ENCODE measurements at regions not wholly inside any gene's neighbourhood (a gene's known extent, or its start where the extent isn't known, plus 50 kb on each side); places are given as distances from the start of the nearest gene placed in this dataset.

GRCh38 chr5:109532773-109533364, 123.1 kb upstream of the PJA2 start:
- no peak for DNase-seq (ENCODE audit: low read depth in 2 of 2)

DNA sequence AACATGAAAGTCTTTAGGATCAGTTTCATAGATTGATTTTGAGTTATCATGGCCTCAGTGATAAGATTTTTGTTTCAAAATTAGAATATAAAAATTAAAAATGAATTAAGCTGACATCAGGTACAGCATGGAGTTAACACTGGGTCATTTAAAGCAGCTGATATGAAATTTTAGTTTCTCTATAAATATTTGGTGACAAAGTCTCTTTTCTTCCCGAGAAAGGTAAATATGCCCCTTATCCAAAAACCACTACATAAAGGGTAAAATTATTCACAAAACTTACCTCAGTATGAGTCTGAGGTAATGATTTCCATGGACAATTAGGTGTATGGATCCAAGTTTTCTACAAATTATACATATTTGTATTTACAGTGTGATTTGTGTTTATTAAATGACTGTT, 121.5 kb upstream of the PJA2 start:
- no peak for DNase-seq (ENCODE audit: low read depth in 2 of 2)

GRCh38 chr5:109529987-109530386, 120.2 kb upstream of the PJA2 start:
- DNase-seq (ENCODE audit: low read depth in 2 of 2), result no peak

DNA sequence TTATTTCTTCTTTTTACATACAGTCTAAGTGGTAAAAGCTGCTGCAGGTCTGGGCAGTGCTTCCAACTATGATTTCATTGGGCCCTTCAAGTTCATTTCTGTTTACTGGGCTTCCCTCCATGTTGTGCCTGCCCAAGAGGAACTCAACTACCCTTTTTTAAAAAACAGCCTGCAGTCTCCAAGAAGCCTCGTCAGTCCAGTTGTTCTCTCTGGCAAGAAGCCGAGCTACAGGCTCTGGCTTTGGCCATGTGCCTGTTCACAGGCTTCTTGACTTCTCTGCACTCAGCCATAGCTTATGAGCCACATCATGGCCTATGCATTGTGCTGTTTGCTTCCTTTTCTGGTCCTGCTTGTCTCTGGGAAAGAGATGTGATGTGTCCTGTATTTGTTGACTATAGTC, 119.7 kb upstream of the PJA2 start:
- no peak for DNase-seq (ENCODE audit: low read depth in 2 of 2)

DNA sequence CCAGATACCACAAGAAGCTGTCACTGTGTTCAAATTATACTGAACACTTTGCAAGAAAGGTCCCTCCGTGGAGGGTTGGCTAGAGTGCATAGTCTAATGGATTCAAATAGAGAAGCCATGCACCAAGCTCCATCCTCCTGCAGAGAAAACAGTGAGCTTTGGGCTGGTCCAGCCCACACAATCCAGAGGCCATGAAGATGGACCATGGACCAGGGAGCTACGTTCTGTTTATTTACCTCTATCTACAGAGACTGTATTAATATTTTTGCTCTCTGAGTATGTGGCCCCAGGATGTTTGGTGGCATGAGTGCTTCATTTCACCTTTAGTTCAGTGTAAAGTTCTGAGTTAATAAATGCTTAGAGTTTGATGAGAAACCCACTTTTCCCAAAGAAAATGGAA, 114.8 kb upstream of the PJA2 start:
- DNase-seq (ENCODE audit: low read depth in 2 of 2), result no peak

DNA sequence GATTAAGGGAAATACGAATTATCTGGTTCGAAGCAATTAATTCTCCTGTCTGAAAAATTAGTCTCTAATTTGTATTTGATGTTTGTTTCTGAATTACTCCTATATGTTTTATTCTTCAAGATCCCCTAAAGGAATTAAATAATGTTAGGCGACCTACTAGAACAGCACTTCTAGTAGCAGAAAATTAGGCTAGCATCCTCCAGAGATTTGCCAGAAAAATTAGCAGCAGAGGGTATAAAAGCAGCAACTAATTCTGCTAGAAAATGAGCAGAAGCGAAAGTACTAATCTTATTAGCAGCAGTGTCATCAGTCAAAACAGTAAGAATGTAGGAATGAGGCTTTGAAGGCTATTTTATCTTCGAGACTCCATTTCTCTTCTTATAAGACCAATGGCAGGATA, 114.3 kb upstream of the PJA2 start:
- DNase-seq (ENCODE audit: low read depth in 2 of 2), result no peak

DNA sequence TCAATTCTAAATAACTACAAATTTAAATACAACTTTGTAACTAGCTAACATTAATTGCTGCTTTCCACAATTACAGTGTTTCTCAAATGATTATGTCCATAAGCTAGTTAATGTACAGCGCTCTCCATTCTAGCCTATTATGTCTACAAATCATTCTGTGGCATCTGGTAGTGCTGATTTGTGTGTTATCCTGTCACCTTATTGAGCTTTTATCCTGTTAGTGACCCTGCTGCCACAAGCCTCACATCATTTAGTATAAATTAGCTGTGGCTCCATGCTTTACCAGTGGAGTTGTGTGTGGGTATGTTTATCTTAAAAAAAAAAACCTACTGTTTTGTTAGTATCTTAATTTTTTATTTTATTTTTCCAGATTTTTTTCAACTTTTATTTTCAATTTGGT, 112.6 kb upstream of the PJA2 start:
- no peak for DNase-seq (ENCODE audit: low read depth in 2 of 2)

DNA sequence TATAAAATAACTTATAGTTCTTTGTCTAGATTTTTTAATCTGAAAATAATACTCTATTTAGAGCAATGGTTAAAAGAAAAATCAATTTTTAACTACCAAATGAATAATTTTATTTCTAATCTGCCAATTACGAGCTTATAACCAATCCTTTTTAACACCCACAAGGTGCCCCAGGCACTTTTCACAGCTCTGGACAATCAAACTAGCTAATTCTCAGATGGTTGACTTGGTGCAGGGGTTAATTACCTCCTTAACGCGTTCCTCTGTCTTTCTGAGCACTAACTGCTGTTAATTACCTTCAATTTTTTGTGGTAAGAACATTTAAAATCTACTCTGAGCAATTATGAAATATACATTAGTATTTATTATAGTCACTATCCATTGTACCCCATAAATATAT, 109.6 kb upstream of the PJA2 start:
- no peak for DNase-seq (ENCODE audit: low read depth in 2 of 2)

DNA sequence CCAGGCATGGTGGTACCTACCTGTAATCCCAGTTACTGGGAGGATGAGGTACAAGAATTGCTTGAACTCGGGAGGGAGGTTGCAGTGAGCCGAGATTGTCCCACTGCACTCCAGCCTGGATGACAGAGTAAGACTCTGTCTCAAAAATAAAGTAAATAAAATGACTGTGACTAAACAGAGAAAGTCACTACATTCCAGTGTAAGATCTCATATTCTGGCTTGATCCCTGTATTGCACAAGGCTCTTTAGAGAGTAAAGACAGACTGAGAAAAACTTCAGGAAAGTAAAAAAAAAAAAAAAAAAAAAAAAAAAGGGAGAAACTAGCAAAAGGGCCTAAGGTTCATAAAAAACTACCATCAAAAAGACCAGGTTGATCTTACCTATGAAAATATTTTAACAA, 106.6 kb upstream of the PJA2 start:
- DNase-seq (ENCODE audit: low read depth in 2 of 2), result no peak

DNA sequence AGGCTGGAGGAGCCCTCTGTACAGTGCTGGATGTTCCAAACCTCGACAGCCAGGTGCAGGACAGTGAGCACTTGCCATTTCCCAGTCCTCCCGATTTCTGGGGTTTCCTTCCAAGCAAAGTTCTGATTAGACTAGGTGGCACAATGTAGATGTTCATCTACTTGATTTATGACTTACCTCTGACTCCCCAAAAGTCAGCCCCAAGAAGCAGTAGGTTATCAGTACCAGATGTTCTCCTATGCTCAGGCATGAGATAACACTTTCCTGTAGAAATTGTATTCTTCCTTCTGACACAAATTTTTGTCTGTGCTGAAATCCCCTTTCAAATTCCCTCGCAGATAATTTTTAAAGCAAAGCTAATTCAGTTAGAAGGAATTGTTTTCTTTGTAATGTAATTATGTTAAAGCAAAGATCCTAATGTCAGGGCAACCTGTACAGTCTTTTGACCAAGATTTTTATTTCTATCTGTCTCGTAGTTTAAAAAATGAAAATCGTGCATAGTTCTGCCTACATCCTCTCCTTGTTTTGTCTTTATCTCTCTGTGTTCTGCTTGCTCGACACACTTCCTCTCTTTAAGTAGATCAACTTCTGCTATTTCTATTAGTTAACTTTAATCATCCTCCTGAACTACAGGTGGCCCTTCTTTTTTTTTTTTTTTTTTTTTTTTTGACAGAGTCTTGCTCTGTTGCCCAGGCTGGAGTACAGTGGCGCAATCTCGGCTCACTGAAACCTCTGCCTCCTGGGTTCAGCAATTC, 102.4 kb upstream of the PJA2 start:
- no peak for DNase-seq (ENCODE audit: low read depth in 2 of 2)

DNA sequence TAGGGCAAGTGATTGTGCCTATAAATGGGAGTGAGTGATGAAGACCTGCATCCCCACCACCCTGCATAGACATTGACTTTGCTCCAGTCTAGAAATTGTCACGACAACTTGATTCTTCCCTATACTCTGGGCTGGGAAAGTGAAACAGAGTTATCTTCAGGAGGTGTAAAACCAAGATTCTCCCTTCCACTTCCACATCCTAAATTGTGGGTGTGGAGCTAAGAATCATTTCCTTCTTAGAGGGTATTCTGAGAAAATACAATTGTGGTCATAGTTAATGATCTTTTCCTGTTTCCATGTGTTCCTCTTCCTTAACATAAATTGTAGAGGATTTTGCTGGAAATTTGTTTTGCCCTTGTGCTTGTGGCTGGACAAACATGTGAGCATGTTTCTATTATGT, 96.8 kb upstream of the PJA2 start:
- no peak for DNase-seq (ENCODE audit: low read depth in 2 of 2)

- no peak for DNase-seq (ENCODE audit: low read depth in 2 of 2)
Measured at GRCh38 chr5:109496112-109496511, 86.3 kb upstream of the PJA2 start.

DNA sequence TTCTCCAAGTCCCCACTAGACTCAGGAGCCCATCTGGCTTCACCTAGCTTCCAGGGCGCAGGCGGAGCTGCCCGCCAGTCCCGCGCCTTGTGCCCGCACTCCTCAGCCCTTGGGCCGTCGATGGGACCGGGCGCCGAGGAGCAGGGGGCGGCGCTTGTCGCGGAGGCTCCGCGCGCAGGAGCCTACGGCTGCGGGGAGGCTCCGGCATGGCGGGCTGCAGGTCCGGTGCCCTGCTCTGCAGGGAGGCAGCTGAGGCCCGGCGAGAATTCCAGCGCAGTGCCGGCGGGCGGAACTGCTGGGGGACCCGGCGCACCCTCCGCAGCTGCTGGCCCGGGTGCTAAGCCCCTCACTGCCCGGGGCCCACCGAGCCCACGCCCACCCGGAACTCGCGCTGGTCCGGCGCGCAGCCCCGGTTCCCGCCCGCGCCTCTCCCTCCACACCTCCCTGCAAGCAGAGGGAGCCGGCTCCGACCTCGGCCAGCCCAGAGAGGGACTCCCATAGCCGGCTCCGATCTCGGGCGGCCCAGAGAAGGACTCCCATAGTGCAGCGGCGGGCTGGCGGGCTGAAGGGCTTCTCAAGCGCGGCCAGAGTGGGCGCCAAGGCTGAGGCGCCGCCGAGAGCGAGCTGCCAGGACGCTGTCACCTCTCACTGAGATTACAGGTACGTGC, 78.1 kb upstream of the PJA2 start:
- no peak for DNase-seq (ENCODE audit: low read depth in 2 of 2)

GRCh38 chr5:109486200-109486804, 76.5 kb upstream of the PJA2 start:
- DNase-seq (ENCODE audit: low read depth in 2 of 2), result no peak

GRCh38 chr5:109485030-109485429, 75.3 kb upstream of the PJA2 start:
- no peak for DNase-seq (ENCODE audit: low read depth in 2 of 2)

GRCh38 chr5:109484597-109484996, 74.8 kb upstream of the PJA2 start:
- DNase-seq (ENCODE audit: low read depth in 2 of 2), result no peak

GRCh38 chr5:109483395-109483971, 73.7 kb upstream of the PJA2 start:
- no peak for DNase-seq (ENCODE audit: low read depth in 2 of 2)

DNA sequence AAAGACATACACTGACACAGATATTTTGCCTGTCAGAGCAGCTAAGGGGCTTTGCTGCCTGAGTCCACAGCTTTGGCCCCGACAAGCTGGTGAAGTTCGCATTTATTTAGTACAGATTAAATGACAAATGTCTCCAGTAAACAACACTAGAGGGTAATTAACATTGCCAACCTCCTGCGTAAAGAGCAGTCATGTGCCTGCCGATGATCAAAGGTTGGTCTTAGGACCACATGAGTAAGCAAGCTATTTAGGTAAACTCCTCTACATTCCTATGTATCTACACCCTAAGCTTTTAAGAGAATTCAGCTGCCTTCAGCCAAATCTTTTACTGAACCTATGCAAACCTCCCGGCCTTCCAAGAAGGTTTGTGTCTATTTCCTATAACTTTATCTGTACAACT, 73.0 kb upstream of the PJA2 start:
- no peak for DNase-seq (ENCODE audit: low read depth in 2 of 2)

GRCh38 chr5:109479260-109479860, 69.6 kb upstream of the PJA2 start:
- no peak for DNase-seq (ENCODE audit: low read depth in 2 of 2)

GRCh38 chr5:109478830-109479229, 69.1 kb upstream of the PJA2 start:
- DNase-seq (ENCODE audit: low read depth in 2 of 2), result no peak

DNA sequence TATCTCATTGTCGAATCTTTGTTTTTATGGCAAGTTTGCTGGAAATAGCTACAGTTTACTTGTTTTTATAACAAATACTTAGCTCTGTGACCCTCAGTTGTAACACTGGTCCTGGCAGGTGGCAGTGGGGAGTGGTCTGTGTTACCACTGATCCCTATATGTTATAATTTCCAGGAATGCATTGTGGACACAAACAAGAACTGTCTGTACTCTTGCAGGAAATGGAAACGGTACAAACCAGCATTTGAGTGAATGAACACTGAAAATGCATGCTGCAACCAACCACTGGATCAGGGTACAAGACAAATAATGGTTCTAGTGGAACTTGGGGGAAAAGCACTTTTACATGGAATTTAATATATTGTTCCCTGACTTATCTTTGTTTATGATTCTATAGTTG, 66.5 kb upstream of the PJA2 start:
- no peak for DNase-seq (ENCODE audit: low read depth in 2 of 2)
